ENCODE measurements at regions not wholly inside any gene's neighbourhood (a gene's known extent, or its start where the extent isn't known, plus 50 kb on each side); places are given as distances from the start of the nearest gene placed in this dataset.

DNA sequence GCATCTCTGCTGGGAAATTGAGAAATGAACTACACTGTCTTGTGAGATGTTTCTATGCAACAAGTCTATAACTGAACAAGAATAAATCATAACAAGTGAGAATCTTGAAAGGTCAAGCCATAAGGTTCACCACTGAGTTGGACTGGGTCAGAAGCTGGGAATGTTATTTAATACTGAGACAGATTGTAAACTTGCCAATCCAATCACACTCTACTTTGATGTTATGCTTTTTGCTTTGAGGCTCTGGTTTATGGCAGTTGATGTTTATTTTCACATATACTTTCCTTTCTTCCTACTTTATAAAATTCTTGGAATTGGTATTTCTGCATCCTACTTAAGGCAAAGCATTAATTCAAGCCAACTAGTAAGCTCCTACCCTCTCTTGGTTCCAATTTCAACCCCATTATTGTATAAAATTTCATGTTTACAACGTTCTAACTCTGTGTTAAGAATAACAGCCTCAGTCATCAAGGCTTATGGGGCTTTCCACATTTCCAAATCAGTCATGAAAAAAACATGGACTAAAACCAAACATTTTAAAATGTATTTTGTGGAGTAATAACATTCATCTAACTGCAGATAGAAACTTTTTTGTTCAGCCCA is 533.4 kb downstream of the NYAP2 start:
- DNase-seq (ENCODE audit: insufficient read length, low spot score) (no peak), FAIRE-seq (no peak)
- no peak for TF ChIP-seq SPI1 (IDR thresholded peaks at IDR 0.05; ENCODE audit: low read depth, low read length)
- no peak for TF ChIP-seq PAX5 (IDR thresholded peaks at IDR 0.05; ENCODE audit: insufficient read depth, low read length, severe bottlenecking)
- no peak for TF ChIP-seq POLR2A (IDR thresholded peaks at IDR 0.05; ENCODE audit: low read depth, low read length)

DNA sequence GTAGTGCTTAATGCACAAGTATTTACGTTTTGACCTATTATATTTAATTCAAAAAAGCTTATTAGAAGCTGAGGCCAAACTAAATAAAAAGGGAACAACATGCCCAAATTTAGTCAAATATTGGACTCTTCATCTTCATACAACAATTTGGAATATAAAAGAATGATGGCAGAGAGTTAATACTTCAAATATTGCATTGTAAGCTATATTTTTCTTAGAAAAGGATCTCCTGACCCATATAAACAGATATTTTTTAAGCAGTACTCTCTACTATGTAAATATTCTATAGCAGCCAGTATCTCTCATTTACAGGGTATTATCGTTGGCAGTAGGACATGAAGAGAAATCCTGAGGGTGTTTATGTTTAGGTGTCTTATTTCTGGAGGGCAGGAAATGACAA is 531.2 kb downstream of the NYAP2 start:
- FAIRE-seq: no peak
- TF ChIP-seq POLR2AphosphoS5 (IDR thresholded peaks at IDR 0.05; ENCODE audit: low read depth, low read length) (no peak), PAX5 (IDR thresholded peaks at IDR 0.05; ENCODE audit: insufficient read depth, low read length, severe bottlenecking) (no peak), POU2F2 (IDR thresholded peaks at IDR 0.05; ENCODE audit: low read depth, low read length) (no peak), POLR2A (IDR thresholded peaks at IDR 0.05; ENCODE audit: low read depth, low read length) (no peak), SPI1 (IDR thresholded peaks at IDR 0.05; ENCODE audit: low read depth, low read length) (no peak), TAF1 (IDR thresholded peaks at IDR 0.05; ENCODE audit: low read depth, low read length) (no peak)
- DNase-seq (ENCODE audit: insufficient read length, low spot score): no peak

DNA sequence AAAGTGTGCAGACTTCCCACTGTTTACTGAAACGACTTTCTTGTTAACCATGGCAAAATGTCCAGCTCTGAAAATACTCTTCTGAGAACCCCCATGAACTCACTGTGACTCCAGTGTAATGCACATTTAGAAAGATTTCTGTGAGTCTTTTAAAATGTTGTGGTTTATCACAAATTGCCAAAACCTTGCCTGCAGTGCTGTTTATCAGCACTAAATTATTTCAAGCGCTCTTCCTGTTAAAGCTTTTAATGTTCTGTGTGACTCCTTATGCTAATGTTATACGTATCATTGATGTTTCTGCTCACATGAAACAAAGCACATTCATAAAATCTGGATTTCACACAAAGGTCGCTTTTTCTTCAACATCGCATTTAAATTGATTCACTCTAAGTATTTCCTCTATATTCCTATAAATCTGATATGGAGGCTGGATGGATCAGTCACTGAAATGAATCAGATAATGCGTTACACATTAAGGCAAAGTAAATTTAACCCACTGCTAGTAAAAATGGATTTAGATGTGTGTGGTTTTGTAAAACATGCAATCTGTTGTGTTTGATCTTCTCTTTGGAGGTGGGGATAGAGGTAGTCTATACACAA is 521.2 kb downstream of the NYAP2 start:
- DNase-seq (ENCODE audit: insufficient read length, low spot score) (no peak), FAIRE-seq (no peak)
- TF ChIP-seq TAF1 (IDR thresholded peaks at IDR 0.05; ENCODE audit: low read depth, low read length) (no peak), POLR2A (IDR thresholded peaks at IDR 0.05; ENCODE audit: low read depth, low read length) (no peak), SPI1 (IDR thresholded peaks at IDR 0.05; ENCODE audit: low read depth, low read length) (no peak), POLR2AphosphoS5 (IDR thresholded peaks at IDR 0.05; ENCODE audit: low read depth, low read length) (no peak), POU2F2 (IDR thresholded peaks at IDR 0.05; ENCODE audit: low read depth, low read length) (no peak), PAX5 (IDR thresholded peaks at IDR 0.05; ENCODE audit: insufficient read depth, low read length, severe bottlenecking) (no peak)

DNA sequence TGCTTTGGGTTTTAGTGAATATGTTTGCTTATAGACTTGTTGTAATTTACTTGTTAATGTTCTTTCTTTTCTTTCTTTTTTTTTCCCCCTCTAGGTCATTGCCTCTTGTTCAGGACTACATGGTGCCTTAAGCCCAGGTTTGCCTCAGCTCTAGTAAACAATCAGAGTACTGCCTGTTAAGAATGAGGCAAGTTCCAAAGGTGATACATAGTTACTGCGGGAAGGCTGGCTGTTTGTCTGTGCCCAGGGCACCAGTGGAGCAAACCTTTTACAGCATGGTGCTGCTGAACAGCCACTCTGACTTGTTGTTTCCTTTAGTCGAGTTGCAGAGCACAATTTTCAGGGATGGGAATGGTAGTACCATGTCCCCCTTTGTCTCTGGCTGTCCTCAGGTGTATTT is 517.2 kb downstream of the NYAP2 start:
- TF ChIP-seq POU2F2 (IDR thresholded peaks at IDR 0.05; ENCODE audit: low read depth, low read length): no peak
- no peak for TF ChIP-seq TAF1 (IDR thresholded peaks at IDR 0.05; ENCODE audit: low read depth, low read length)
- no peak for TF ChIP-seq POLR2AphosphoS5 (IDR thresholded peaks at IDR 0.05; ENCODE audit: low read depth, low read length)
- no peak for TF ChIP-seq POLR2A (IDR thresholded peaks at IDR 0.05; ENCODE audit: low read depth, low read length)
- TF ChIP-seq SPI1 (IDR thresholded peaks at IDR 0.05; ENCODE audit: low read depth, low read length): no peak
- TF ChIP-seq PAX5 (IDR thresholded peaks at IDR 0.05; ENCODE audit: insufficient read depth, low read length, severe bottlenecking): no peak
- no peak for FAIRE-seq
- no peak for DNase-seq (ENCODE audit: insufficient read length, low spot score)

DNA sequence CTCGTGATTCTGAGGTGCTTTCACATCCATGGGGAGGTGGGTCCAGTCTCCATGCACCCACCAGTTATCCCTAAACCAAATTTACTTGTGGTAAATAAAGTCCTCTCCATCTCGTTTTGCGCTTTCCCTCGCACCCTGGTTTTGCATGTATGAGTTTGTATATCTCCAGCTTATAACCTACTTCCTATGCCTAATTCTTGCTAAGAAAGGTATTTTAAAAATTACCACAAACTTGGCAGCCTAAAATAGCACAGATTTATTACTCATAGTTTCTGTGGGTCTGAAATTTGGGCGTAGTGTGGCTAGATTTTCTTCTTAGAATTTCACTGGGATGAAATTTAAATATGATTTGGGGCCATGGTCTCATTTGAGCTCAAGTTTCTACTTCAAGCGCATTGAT is 511.5 kb downstream of the NYAP2 start:
- no peak for FAIRE-seq
- TF ChIP-seq POLR2A (IDR thresholded peaks at IDR 0.05; ENCODE audit: low read depth, low read length) (no peak), POU2F2 (IDR thresholded peaks at IDR 0.05; ENCODE audit: low read depth, low read length) (no peak), SPI1 (IDR thresholded peaks at IDR 0.05; ENCODE audit: low read depth, low read length) (no peak), TAF1 (IDR thresholded peaks at IDR 0.05; ENCODE audit: low read depth, low read length) (no peak), POLR2AphosphoS5 (IDR thresholded peaks at IDR 0.05; ENCODE audit: low read depth, low read length) (no peak), PAX5 (IDR thresholded peaks at IDR 0.05; ENCODE audit: insufficient read depth, low read length, severe bottlenecking) (no peak)
- DNase-seq (ENCODE audit: insufficient read length, low spot score): no peak

DNA sequence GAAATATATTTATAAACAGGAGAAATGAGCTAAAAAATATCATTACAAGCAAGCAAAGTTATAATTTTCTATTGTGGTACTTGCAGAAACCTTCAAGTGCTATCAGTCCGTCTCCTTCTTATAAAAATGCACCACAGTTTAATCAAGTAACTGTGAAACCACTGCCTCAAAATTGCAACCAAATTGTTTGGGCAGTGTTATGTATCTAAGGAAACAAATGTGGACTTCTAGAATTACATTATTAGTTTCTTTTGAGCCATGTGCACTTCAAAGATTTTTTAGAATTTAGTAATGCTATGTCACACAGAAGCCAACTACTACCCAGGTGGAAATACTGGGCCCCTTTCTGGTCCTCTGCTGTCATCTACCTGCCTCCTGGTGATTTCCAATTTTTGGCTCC is 495.6 kb downstream of the NYAP2 start:
- DNase-seq (ENCODE audit: insufficient read length, low spot score) (no peak), FAIRE-seq (no peak)
- TF ChIP-seq POU2F2 (IDR thresholded peaks at IDR 0.05; ENCODE audit: low read depth, low read length) (no peak), POLR2AphosphoS5 (IDR thresholded peaks at IDR 0.05; ENCODE audit: low read depth, low read length) (no peak), PAX5 (IDR thresholded peaks at IDR 0.05; ENCODE audit: insufficient read depth, low read length, severe bottlenecking) (no peak), TAF1 (IDR thresholded peaks at IDR 0.05; ENCODE audit: low read depth, low read length) (no peak), POLR2A (IDR thresholded peaks at IDR 0.05; ENCODE audit: low read depth, low read length) (no peak), SPI1 (IDR thresholded peaks at IDR 0.05; ENCODE audit: low read depth, low read length) (no peak)

DNA sequence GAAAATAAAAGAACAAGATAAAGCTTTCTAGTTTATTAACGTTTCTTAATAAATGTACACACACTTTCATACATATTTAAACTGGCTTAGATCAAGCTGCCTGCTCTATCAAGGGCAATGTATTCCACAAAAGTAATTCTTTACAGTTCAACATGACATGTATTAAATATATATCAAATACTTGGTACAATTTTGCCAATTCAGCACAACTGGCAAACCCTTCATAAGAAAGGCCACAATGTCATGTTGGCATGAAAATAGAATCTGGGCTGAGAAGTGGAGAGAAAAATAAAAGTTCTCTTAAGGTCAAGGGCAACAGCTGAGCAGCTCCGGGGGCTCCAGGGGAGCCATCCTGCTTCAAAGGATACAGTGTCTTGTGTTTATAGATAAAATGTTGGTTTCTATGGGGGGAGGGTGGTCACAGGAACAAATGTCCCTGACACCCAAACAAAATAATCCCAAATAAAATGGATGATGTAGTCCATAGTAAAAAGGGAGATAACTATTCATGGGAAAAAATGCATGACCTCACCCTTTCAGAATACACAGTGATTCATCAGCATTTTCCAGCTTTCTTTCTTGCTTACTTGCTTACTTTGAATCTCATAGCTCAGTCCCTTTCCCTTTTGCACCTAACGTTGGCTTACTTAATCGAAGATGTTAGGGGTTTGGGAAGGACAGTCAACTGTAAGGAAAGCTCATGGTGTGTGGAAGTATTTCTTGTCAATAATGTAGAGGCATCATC is 494.9 kb downstream of the NYAP2 start:
- no peak for TF ChIP-seq PAX5 (IDR thresholded peaks at IDR 0.05; ENCODE audit: insufficient read depth, low read length, severe bottlenecking)
- no peak for TF ChIP-seq POU2F2 (IDR thresholded peaks at IDR 0.05; ENCODE audit: low read depth, low read length)
- no peak for FAIRE-seq
- no peak for DNase-seq (ENCODE audit: insufficient read length, low spot score)

DNA sequence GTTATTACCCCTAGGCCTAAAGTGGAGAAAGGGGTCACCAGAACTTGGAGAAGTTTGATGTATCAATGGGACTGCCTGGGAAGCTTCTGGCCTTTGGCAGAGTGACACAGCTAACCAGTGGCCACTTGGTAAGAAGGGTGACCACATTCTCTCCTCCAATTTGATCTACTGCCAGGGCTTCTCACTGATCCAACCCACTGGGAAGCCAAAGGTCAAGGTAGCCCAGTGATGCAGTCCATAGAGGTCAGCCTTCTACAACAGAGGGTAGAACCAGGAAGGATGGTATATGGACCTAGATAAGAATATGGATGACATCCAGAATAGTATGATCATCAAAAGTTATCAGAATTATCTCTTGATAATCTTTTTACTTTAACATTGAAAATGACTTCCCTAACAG is 493.6 kb downstream of the NYAP2 start:
- DNase-seq (ENCODE audit: insufficient read length, low spot score) (no peak), FAIRE-seq (no peak)
- TF ChIP-seq PAX5 (IDR thresholded peaks at IDR 0.05; ENCODE audit: insufficient read depth, low read length, severe bottlenecking) (no peak), POLR2A (IDR thresholded peaks at IDR 0.05; ENCODE audit: low read depth, low read length) (no peak), SPI1 (IDR thresholded peaks at IDR 0.05; ENCODE audit: low read depth, low read length) (no peak), POU2F2 (IDR thresholded peaks at IDR 0.05; ENCODE audit: low read depth, low read length) (no peak)

DNA sequence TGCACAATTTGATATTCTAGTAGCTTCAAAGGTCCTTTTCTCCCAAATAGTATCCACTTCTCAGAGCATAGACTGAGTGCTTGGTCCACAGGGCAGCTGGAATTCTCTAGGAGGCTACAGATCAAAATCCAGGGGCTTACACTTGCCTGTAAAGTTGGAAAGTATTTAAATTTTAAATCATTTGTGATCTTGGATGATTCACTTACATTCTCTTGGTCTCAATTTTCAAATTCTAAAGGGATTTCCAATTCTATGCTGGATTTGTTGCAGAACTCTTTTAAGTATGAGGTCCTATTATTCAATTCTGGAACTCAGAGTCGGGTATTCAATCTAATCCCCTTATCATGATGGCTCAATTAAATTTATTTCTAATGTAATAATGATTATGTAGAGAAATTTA is 492.3 kb downstream of the NYAP2 start:
- FAIRE-seq (no peak), DNase-seq (ENCODE audit: insufficient read length, low spot score) (no peak)
- TF ChIP-seq POU2F2 (IDR thresholded peaks at IDR 0.05; ENCODE audit: low read depth, low read length) (no peak), POLR2AphosphoS5 (IDR thresholded peaks at IDR 0.05; ENCODE audit: low read depth, low read length) (no peak), PAX5 (IDR thresholded peaks at IDR 0.05; ENCODE audit: insufficient read depth, low read length, severe bottlenecking) (no peak), TAF1 (IDR thresholded peaks at IDR 0.05; ENCODE audit: low read depth, low read length) (no peak), SPI1 (IDR thresholded peaks at IDR 0.05; ENCODE audit: low read depth, low read length) (no peak), POLR2A (IDR thresholded peaks at IDR 0.05; ENCODE audit: low read depth, low read length) (no peak)

DNA sequence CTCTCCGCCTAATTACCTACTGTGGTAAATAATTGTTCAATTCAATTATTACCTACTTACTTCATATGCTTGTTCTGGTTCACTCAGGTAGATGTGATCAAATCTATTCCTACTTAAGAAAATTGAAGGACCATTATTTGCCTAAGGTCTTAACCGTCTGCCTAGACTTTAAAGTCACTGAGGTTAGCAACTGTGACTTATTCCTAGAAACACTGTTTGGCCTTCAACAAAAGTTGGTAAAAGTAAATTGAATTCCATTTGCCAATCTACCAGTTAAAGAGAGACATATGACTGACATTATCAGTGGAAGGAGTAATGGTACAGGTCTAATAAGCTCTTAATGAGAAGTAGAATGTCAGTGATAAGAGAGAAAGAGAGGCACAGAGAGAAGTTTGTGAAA is 491.5 kb downstream of the NYAP2 start:
- FAIRE-seq (no peak), DNase-seq (ENCODE audit: insufficient read length, low spot score) (no peak)
- no peak for TF ChIP-seq SPI1 (IDR thresholded peaks at IDR 0.05; ENCODE audit: low read depth, low read length)
- TF ChIP-seq POLR2AphosphoS5 (IDR thresholded peaks at IDR 0.05; ENCODE audit: low read depth, low read length): no peak
- no peak for TF ChIP-seq POLR2A (IDR thresholded peaks at IDR 0.05; ENCODE audit: low read depth, low read length)
- TF ChIP-seq TAF1 (IDR thresholded peaks at IDR 0.05; ENCODE audit: low read depth, low read length): no peak
- no peak for TF ChIP-seq POU2F2 (IDR thresholded peaks at IDR 0.05; ENCODE audit: low read depth, low read length)
- no peak for TF ChIP-seq PAX5 (IDR thresholded peaks at IDR 0.05; ENCODE audit: insufficient read depth, low read length, severe bottlenecking)
